WTC11 (cell line): ENCODE measurements at regions not wholly inside any gene's neighbourhood (a gene's known extent, or its start where the extent isn't known, plus 50 kb on each side); places are given as distances from the start of the nearest gene placed in this dataset.

Experiments used
- AR ChIP-seq: fragments of 250-450 bp; sonication (Bioruptor Pico); IDR thresholded peaks from 2 replicates; pipeline ENCODE4 v1.9.0; 2021; ENCODE audit warnings: mild to moderate bottlenecking
- CTCF ChIP-seq: fragments of 200-600 bp; IDR thresholded peaks from 2 replicates; pipeline ENCODE4 v1.8.0; 2022; ENCODE audit warnings: antibody characterized with exemption
- FOXK1 ChIP-seq: sonication (generic); formaldehyde crosslinking; IDR thresholded peaks from 2 replicates; pipeline ENCODE4 v1.8.0; 2022; ENCODE audit warnings: mild to moderate bottlenecking, moderate library complexity, missing genetic modification reagents
- FOXP1 ChIP-seq: sonication (generic); formaldehyde crosslinking; IDR thresholded peaks from 2 replicates; pipeline ENCODE4 v1.8.0; 2022; ENCODE audit warnings: missing genetic modification reagents, mild to moderate bottlenecking, moderate library complexity, borderline replicate concordance
- FOXP4 ChIP-seq: sonication (generic); formaldehyde crosslinking; IDR thresholded peaks from 2 replicates; pipeline ENCODE4 v1.8.0; 2022; ENCODE audit warnings: mild to moderate bottlenecking, missing genetic modification reagents
- GABPB1 ChIP-seq: sonication (generic); formaldehyde crosslinking; IDR thresholded peaks from 2 replicates; pipeline ENCODE4 v1.8.1; 2023; ENCODE audit warnings: mild to moderate bottlenecking, missing genetic modification reagents
- TEAD4 ChIP-seq: sonication (generic); formaldehyde crosslinking; IDR thresholded peaks from 2 replicates; pipeline ENCODE4 v1.8.0; 2022; ENCODE audit warnings: mild to moderate bottlenecking, missing genetic modification reagents
- TF ChIP-seq, protein P1 (sequence below): sonication (generic); formaldehyde crosslinking; IDR thresholded peaks from 2 replicates; pipeline ENCODE4 v1.8.0; 2023; ENCODE audit warnings: missing genetic modification reagents

- TF ChIP-seq CTCF (no peak), FOXP4 (CRISPR knock-in tag) (no peak), TEAD4 (CRISPR knock-in tag) (no peak), FOXK1 (CRISPR knock-in tag) (no peak), FOXP1 (CRISPR knock-in tag) (no peak), GABPB1 (CRISPR knock-in tag) (no peak), AR (no peak)
- TF ChIP-seq, protein P1, sequence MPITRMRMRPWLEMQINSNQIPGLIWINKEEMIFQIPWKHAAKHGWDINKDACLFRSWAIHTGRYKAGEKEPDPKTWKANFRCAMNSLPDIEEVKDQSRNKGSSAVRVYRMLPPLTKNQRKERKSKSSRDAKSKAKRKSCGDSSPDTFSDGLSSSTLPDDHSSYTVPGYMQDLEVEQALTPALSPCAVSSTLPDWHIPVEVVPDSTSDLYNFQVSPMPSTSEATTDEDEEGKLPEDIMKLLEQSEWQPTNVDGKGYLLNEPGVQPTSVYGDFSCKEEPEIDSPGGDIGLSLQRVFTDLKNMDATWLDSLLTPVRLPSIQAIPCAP: no peak
These were observed 1015.9 kb downstream of the TLE1 start for GRCh38 chr9:80673496-80673895.
